CD4-positive, alpha-beta T cell treated with Interleukin-17A for 4 hours (primary cell): ENCODE measurements at regions not wholly inside any gene's neighbourhood (a gene's known extent, or its start where the extent isn't known, plus 50 kb on each side); places are given as distances from the start of the nearest gene placed in this dataset.
"Not testable (repeated sequence)": the region's sequence is repeated elsewhere in the genome, so short reads cannot be mapped to it uniquely, and the experiment has no call there.

Experiments
- DNase-seq: peaks from one replicate; pipeline ENCODE4 v3.0.0-alpha.2; 2020; ENCODE audit warnings: mixed read lengths

DNA sequence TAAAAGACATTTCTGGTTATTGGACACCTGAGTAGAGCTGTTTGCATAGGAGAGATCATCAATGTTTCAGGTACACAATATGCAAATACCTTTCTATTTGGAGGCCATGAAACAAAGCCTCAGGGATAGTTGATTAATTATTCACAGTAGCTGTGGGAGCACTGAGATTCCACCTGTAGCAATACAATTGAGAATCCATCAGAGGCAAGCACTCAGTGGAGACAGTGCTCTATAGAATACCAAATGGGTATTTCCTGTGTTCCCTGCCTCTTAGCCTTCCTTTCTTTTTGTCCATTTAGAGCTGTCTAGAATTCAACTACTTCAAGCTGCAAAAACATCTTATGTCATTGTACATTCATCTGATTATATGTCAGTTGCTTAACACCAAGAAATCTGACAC, 1754.0 kb upstream of the ACO1 start:
- DNase-seq: no peak

DNA sequence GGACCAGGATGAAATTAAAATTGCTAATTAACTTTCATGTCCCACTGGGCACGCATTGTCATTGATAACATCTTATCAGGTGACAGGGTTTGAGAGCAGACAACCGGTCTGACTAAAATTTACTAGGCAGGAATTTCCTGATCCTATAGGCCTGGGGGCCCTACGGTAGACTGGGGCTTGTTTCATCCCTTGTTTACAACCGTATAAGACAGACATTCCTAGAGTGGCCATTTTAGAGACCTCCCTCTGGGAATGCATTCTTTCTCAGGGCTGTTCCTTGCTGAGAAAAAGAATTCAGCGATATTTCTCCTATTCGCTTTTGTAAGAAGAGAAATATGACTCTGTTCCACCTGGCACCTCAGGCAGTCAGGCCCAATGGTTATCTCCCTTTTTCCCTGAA, 1737.8 kb upstream of the ACO1 start:
- not testable (repeated sequence) for DNase-seq

DNA sequence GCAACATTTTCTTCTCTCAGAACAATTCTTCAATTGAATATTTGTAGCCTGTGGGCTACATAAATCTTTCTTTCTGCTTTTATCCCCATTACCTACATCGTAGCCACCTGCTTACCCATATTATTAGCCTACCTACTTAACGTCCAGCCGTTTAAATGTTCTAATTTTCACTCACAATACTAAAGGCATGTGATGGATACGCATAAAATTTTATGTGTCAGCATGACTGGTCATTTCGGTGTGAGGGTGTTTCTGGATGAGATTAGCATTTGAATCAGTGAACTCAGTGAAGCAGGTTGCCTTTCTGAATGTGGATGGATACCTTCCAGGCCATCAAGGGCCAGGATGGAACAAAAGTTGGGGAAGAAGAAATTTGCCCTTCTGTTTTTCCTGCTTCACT, 1722.5 kb upstream of the ACO1 start:
- DNase-seq: no peak

DNA sequence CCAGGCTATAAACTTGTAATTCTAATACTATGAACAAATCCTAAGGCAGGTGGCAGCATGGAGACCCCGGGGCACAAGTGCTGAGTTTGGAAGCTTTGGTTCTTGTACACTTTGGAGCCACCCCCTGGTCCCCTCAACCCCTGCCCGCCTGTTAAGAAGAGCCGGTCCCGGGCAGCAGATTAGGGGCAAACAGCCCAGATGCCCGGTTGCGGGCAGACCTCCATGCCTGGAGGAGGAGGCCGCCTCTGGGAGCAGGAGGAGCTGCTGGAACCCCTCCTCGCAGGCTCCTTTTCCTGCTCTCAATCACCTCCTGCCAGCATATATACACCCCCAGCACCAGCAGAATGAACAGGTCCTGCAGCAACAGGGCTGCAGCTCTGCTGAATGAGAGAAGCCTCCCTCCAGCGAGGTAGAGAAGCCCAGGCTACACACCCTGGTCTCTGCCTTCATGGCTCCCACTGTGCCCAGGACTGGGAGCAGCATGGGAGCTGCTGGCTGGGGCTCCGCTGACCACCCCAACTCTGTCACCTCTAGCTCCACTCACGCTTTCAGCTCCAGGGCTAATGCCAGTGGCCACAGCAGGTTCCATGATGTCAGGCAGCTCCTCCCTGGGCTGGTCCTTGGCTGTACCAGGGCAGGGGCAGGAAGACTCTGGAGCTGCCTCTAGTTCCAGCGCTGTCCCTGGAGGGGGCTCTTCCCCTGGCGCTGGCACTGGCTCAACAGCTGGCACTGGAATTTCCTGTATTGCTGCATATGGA, 1713.5 kb upstream of the ACO1 start:
- DNase-seq: no peak

DNA sequence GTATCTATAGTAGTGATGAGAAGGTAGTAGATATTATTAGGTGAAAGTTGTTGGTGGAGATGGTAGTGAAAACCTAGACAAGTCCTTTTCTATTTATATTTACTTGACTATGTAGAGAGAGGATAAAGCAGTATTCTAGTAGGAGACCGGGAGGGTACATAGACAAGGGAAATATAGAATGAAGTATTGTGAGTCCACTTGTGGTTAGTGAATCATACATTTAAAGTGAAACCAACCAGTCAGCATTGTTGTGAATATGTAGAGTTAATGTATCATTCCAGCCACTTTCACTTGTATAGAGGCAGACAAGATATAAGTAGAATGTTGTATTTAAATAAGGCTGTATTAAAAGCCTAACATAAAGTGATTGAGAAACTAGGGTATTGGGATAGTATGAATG, 1711.3 kb upstream of the ACO1 start:
- no peak for DNase-seq

DNA sequence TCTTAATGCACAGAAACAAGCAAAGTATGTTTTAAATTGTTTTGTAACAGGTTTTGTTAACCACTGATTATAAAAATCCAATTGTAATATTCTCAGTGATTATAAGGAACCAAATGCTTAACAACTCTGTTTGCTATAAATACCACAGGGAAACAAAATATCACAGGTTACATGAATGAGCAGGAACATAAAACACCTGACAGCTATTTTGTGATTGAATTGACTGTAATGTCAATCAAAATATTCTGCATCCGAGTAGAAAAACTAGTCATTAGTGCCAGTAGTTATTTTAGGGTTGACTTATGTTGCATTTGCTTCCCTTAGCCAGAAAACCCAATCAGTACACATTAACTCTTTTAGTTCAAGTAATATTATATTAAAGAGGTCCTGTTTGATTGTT, 1707.8 kb upstream of the ACO1 start:
- no peak for DNase-seq

DNA sequence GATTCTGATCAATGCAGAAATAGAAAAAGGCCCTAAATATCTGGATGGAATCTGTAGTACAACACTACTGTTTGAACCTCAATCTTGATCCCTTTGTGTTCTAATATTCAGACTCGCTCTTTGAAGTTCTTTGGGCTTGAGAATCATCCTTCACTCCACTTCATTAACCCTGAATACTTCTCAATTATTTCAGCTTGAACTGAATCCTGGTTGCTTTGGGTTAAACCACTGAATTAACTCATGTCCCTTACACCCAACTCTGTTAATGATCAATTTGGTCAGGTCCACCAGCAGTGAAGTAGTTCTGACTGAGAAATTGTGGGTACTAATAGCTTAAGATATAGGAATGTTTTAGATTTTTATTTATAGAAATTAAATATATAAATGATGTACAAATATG, 1707.2 kb upstream of the ACO1 start:
- no peak for DNase-seq

DNA sequence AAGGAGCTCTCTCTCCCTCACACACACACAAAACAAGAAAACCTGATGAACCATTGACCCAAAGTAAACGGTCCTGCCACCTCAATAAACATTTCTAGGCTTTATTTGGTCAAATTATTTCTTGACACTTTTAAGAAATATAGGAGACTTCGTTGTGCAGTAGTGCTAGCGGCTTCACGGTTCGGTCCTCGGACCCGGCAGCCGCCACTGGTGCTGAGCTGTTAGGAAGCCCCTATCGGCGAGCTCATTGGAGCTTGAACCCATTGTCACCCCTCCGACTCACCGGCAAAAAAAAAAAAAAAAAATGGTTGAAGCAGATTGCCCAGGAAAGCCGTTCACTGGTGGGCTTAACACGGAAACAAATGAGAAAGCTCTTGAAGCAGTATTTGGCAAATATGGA, 1695.6 kb upstream of the ACO1 start:
- DNase-seq: no peak

DNA sequence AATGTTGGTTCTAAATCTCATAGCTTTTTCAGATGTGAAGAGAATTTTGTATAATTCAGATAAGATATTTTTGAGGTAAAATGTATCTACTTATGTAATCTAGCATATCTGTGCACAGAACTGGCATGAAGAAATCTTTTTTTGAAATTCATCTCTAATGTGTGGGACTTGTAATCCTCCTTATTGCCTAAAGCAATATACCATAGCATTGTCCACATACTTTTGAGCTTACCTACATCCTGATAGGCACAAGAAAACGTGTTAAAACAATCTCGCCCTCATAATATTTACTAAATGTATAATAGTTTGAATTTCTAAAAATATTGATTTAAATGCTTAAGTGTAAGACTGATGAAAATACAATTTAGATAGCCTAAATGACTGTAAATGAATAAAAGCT, 1686.5 kb upstream of the ACO1 start:
- no peak for DNase-seq

DNA sequence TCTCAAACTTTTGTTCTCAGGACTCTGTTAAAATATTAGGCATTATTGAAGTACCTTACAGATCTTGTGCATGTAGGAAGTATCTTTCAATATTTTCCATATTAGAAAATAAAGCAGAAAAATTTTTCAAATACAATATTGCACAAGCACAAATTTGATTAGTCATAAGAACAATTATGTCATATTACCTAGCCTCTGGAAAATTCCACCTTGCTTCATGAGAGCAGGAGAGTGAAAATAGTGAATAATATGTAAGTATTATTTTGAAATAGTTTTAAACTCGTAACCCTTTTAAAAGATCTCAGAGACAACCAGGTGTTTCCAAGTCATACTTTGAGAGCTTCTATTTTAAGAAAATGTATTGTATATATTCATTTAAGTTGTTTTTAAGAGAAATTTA, 1672.9 kb upstream of the ACO1 start:
- DNase-seq: no peak

DNA sequence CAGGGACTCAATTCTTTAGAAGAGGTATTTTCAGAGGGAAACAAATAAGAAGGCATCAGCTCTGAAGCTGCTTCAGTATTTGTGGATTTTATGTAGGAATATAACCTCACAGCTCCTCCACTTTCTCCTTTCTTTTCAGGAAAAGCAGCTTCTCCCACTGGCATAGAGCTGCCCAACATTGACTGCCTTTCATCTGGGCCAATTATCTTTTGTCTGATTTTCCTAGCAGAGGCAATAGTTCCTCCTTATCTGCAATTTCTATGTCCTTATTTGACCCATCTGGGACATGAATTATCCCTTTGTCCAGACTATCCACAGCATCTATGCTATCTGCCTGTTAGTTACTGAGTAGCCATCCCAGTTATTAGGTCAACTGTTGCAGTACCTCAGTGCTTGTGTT, 1671.2 kb upstream of the ACO1 start:
- DNase-seq: no peak

DNA sequence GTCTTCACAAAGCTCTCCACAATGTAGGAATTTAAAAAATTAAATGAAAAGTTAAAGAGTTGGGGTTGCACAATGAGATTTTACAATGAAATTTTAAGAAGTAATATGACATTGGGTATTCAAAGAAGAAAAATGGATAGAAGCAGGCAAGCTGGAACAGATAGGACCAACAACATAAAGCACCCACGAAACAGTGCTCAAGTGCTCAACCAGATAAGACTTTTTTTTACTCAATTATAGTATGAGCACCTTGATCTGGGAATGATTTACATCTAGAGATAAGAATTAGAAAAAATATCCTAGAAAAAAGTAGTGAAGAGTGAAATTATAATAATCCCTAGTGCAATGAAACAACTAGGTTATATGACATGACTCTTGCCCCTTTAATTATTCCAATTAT, 1670.1 kb upstream of the ACO1 start:
- DNase-seq: no peak

DNA sequence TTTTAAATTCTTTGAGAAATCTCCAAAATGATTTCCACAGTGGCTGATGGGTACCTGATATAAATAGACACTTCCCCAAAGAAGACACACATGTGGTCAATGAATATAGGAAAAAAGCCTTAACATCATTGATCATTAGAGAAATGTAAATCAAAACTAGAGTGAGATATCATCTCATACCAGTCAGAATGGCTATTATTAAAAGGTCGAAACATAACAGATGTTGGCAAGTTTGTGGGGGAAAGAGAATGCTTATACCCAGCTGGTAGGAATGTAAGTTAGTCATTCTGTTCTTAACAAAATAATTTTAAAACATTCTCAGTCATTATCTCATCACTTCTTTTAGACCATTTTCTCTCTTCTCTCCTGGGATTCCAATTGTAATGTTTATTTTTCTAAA, 1666.0 kb upstream of the ACO1 start:
- no peak for DNase-seq

DNA sequence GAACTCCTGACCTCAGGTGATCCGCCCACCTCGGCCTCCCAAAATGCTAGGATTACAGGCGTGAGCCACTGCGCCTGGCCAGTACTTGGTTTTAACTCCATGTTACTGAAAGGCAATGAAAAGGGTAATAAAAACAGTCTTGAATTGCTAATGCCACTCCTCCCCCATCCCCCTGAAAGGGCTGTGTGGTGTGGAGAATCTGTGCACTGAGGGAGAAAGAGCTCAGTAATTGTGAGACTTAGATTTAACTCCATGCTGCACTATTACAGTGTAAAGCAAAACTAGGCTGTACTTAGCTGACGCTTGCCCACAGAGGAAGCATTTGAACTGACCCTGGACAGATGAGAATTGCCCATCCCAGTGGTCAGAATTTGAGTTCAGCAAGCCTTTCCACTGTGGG, 1662.4 kb upstream of the ACO1 start:
- DNase-seq: no peak

DNA sequence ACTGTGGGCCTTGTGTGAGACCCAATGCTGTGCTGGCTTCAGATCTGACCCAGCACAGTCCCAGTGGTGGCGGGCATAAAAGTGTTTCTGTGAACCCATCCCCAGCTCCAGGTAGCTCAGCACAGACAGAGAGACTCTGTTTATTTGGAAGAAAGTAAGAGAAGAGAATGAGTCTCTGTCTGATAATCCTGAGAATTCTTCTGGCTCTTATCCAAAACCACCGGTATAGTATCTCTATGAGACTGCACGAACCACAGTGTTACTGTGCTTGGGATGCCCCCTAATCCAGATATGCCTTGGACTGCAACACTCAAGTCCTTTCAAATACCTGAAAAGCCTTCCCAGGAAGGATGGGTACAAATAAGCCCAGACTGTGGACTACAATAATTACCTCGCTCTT, 1660.8 kb upstream of the ACO1 start:
- no peak for DNase-seq

DNA sequence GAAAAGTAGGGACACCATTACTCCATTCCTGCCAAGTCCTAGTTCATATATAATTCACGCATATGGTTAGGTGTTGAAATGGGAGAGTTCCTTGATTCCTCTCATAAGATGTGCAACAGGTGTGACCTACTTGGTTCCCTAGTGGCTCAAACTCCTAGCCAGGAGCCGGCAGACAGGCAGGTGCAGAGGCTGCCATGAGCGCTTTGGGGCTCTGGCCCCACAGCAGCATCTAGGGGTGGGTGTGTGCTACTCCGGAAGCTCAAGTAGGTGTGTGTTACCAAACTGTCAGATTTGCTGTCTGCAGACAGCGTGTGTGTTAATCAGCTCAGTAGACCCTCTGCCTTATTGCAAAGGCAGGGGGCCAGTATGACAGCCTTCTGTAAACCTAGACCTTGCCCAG, 1652.4 kb upstream of the ACO1 start:
- no peak for DNase-seq

DNA sequence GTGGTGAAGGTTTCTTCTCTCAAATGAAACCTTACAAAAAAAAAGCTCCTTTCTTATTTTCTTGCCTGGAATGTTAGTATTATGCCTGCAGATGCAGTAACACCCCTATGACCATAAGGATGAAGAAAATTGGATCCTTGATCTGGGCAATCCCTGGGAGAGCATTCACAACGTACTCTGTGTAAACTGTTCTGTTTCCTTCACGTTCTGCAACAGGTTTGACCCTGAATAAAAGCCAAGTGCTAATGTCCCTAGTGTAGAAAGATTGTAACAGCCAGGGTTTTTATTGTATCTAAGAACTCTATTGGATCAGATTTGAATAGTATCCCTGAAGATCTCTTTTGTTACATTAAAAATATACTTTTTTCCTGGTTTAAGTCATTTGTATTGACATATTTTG, 1639.6 kb upstream of the ACO1 start:
- no peak for DNase-seq

DNA sequence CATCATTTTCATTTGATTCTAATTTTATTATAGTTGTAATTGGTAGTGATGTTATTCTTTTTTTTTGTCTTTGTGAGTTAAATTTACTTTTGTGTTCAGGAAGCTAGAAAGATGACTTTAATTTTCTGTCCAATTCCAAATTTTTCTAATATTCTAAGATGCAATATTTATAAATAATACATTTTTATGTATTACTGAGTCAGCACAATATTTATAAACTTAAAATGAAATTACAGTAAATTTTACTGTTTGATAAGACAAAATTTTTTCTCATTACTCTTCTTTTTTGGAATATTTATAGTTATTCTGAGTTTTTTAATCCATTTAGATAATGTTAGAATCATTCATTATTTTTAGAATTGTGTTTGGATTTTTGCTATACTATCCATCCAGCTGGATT, 1637.9 kb upstream of the ACO1 start:
- no peak for DNase-seq

DNA sequence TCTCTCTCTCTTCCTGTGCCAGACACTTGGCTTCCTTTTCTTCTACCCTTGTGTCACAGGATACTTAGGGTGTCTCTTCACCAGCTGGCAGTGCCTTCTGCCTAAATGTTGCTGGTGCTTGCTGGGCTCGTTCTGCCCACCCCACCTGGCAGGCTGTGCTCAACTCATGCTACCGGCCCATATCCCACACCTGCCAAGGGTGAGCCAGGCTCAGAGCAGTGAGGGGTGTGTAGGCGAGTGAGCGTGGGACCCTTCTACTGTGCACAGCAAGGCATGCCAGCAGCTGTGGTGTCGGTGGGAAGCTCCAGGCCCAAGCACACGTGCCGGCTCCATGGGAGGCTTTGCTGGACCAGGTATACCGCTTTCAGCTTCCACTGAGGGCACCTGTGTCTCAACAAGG, 1626.7 kb upstream of the ACO1 start:
- DNase-seq: no peak

DNA sequence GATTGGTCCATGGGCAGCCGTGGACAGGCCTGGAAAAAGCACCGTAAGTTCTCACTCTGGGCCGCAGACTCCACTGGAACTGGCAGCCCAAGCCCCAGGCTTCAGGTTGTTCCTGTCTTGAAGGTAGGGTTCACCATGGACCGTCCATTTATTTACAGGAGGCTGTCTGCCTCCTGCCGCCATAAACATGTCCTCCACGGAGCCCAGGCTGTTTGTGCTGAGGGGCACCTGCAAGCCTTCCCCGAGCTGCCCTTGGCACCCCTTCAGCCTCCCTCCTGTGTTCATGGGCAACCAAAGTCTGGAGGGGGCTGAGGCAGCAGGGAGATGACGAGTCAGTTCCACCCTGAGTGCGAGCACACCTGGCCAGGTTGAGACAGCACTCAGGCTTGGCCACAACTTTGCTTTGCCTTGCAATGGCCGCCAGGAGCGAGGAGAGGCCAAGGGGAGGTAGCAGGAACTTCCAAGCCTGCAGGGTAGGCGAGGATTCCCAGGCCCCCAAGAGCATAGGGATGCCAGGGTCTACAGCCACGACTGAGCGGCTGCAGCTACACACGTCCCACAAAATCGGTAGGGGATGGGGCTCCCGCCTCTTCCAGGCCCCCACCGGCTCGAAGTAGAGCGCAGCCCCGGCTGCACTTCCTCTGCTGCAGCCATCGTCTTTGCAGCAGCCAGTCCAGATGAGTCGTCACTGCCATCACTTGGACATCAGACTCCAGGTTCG, 1625.6 kb upstream of the ACO1 start:
- no peak for DNase-seq

DNA sequence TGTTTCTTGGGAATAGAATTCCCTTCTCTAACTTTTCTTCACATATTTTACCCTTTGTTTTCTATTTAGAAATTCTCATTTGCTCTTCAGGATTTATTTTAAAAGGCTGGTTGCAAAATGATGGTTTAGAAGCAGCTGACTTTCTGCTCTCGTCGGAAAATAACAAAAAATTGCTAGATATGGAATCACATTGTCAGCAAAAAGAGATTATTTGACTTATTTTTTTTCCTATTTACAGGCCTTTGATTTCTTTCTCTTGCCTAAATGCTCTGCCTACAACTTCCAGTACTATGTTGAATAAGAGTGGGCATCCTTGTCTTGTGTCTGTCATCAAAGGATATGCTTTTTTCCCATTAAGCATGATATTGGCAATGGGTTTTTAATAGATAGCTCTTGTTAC, 1619.1 kb upstream of the ACO1 start:
- no peak for DNase-seq

DNA sequence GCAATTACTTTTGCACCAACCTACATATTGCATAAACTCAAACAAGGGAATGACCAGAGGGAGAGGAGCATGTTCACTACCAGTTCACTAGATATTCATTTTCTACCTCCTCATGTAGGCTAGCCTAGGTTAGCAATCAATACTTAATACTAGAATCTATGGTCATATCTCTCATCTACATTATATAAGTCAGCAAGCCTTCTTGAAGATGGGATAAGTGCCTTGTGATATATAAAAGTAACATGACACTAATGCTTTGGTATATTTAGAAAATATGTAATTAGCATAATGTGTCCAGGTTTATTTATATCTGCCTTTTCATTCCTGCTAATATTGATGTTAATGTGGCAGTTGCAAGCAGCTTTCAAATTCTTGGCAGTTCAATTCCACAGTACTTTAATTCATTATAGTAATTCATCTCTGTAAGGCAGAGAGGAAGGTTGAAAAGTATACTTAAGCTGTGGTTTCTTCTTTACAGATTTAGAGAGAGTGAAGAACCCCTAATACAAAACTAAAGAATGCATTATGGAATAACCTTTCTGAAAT, 1613.2 kb upstream of the ACO1 start:
- no peak for DNase-seq

DNA sequence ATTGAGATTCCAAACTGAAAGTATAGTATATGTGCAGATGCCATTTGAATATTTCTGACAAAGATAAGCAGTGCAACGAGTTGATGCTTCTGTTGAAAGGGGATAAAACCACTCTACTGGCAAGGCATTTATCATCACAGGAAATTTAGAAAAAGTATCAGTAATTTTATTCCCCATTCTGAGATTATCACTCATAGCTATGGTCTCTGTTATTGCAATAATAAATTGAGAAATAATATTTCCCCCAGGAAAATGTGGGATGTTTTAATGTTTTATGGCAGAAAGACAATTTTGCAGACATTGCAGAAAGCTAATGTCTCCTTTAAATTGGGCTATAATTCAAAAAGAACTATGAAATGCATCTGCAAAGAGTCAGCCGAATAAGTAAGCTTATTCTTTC, 1612.7 kb upstream of the ACO1 start:
- no peak for DNase-seq

DNA sequence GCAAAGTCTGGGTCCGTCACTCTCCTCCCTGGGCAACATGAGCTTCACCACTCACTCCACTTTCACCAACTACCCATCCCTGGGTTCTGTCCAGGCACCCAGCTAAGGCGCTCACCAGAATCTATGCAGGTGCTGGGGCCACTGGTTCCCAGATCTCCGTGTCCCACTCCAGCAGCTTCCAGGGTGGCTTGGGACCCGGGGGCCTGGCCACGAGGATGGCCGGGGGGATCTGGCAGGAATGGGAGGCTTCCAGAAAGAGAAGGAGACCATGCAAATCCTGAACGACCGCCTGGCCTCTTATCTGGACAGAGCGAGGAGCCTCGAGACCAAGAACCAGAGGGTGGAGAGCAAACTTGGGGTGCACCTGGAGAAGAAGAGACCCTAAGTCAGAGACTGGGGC, 1611.0 kb upstream of the ACO1 start:
- DNase-seq: no peak

DNA sequence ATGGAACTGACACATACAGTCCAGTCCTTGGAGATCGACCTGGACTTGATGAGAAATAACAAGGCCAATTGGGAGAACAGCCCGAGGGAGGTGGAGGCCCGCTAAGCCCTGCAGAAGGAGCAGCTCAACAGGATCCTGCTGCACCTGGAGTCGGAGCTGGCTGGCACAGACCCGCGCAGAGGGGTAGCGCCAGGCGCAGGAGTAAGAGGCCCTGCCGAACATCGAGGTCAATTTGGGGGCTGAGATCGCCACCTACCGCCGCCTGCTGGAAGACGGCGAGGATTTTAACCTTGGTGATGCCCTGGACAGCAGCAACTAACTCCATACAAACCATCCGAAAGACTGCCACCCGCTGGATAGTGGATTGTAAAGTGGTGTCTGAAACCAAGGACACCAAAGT, 1610.1 kb upstream of the ACO1 start:
- DNase-seq: no peak
